ENCODE measurements at regions not wholly inside any gene's neighbourhood (a gene's known extent, or its start where the extent isn't known, plus 50 kb on each side); places are given as distances from the start of the nearest gene placed in this dataset.

- peak; percentile 15 to 74 for DNase-seq
- no peak for TF ChIP-seq CTCF (conservative IDR thresholded peaks at IDR 0.05)
- TF ChIP-seq EZH2 (IDR thresholded peaks at IDR 0.05; ENCODE audit: low read depth) = no peak
- H3K27me3 ChIP-seq (ENCODE audit: insufficient read depth, low read depth) = no peaks in the 10 kb centered on the region
- 0 out of 2 replicates have a peak overlapping the region, but pooled peaks have one; percentile 18 for H3K27ac ChIP-seq
- POLR2A ChIA-PET (ENCODE audit: unreplicated experiment) = no interaction called here
- no peak overlapping the region for H3K4me3 ChIP-seq
- H3K4me2 ChIP-seq = peak overlapping the region; percentile 33
- BruUV-seq (replicated peaks) = no TSS peak
- intact Hi-C loops (cut with micrococcal nuclease; ENCODE audit: unreplicated experiment) = loop anchor here (5.0 kb wide), 1 partner anchor 103 kb away; no protein-coding TSS in a partner anchor
- H3K36me3 ChIP-seq (ENCODE audit: low read depth) = no peaks in the 10 kb centered on the region
- H2AFZ ChIP-seq = no peak overlapping the region; the same call in 1 of the 2 replicates
- CTCF ChIA-PET = no interaction called here
- H3F3A ChIP-seq (ENCODE audit: insufficient read depth, low read depth) = peaks cover 20% of the 10 kb centered on the region
- no peaks in the 10 kb centered on the region for H4K20me1 ChIP-seq (ENCODE audit: insufficient read depth)
- peaks cover 39% of the 10 kb centered on the region for H3K4me1 ChIP-seq (replicated peaks; ENCODE audit: insufficient read depth)
- H3K79me2 ChIP-seq (ENCODE audit: low read depth) = no peaks in the 10 kb centered on the region
- no peaks in the 10 kb centered on the region for H3K9me2 ChIP-seq (ENCODE audit: insufficient read depth)
- no peaks in the 10 kb centered on the region; the same call in 1 of the 2 replicates for H3K9me3 ChIP-seq (ENCODE audit: insufficient read depth, low read depth)
These were observed 105.6 kb downstream of the SPRY2 start for GRCh38 chr13:80235166-80235966.

- ChIA-PET POLR2A (ENCODE audit: unreplicated experiment) (no interaction called here), CTCF (no interaction called here)
- DNase-seq = no peak
- Histone ChIP-seq H3F3A (ENCODE audit: insufficient read depth, low read depth) (no peaks in the 10 kb centered on the region), H3K79me2 (ENCODE audit: low read depth) (no peaks in the 10 kb centered on the region), H3K36me3 (ENCODE audit: low read depth) (no peaks in the 10 kb centered on the region), H3K9me2 (ENCODE audit: insufficient read depth) (no peaks in the 10 kb centered on the region), H2AFZ (no peak overlapping the region), H3K4me1 (replicated peaks; ENCODE audit: insufficient read depth) (no peaks in the 10 kb centered on the region), H3K4me2 (no peak overlapping the region), H3K27me3 (ENCODE audit: insufficient read depth, low read depth) (no peaks in the 10 kb centered on the region), H3K4me3 (no peak overlapping the region), H3K9me3 (ENCODE audit: insufficient read depth, low read depth) (no peaks in the 10 kb centered on the region), H3K27ac (no peak overlapping the region), H4K20me1 (ENCODE audit: insufficient read depth) (no peaks in the 10 kb centered on the region)
- intact Hi-C loops (cut with micrococcal nuclease; ENCODE audit: unreplicated experiment) = no loop called here
- no TSS peak for BruUV-seq (replicated peaks)
- TF ChIP-seq CTCF (conservative IDR thresholded peaks at IDR 0.05) = no peak
- no peak for TF ChIP-seq EZH2 (IDR thresholded peaks at IDR 0.05; ENCODE audit: low read depth)
These were observed 113.3 kb downstream of the SPRY2 start for GRCh38 chr13:80227645-80228044.

GRCh38 chr13:80226645-80227044 is 114.3 kb downstream of the SPRY2 start:
- TF ChIP-seq EZH2 (IDR thresholded peaks at IDR 0.05; ENCODE audit: low read depth) = no peak
- Histone ChIP-seq H3K4me3 (no peak overlapping the region), H3K9me3 (ENCODE audit: insufficient read depth, low read depth) (no peaks in the 10 kb centered on the region), H3K27me3 (ENCODE audit: insufficient read depth, low read depth) (no peaks in the 10 kb centered on the region), H3K27ac (no peak overlapping the region), H3F3A (ENCODE audit: insufficient read depth, low read depth) (no peaks in the 10 kb centered on the region), H3K4me1 (replicated peaks; ENCODE audit: insufficient read depth) (no peaks in the 10 kb centered on the region), H3K4me2 (no peak overlapping the region), H3K36me3 (ENCODE audit: low read depth) (no peaks in the 10 kb centered on the region), H2AFZ (no peak overlapping the region), H3K79me2 (ENCODE audit: low read depth) (no peaks in the 10 kb centered on the region), H4K20me1 (ENCODE audit: insufficient read depth) (no peaks in the 10 kb centered on the region), H3K9me2 (ENCODE audit: insufficient read depth) (no peaks in the 10 kb centered on the region)
- intact Hi-C loops (cut with micrococcal nuclease; ENCODE audit: unreplicated experiment) = no loop called here
- DNase-seq = no peak
- ChIA-PET POLR2A (ENCODE audit: unreplicated experiment) (no interaction called here), CTCF (no interaction called here)
- no TSS peak for BruUV-seq (replicated peaks)
